HG03064 (cell line): ENCODE measurements at regions not wholly inside any gene's neighbourhood (a gene's known extent, or its start where the extent isn't known, plus 50 kb on each side); places are given as distances from the start of the nearest gene placed in this dataset.

Source experiments
- ATAC-seq: cut with Tn5 transposase; IDR thresholded peaks from one replicate; pipeline ENCODE4 v1.9.1; 2021; ENCODE audit warnings: low read depth; ENCODE audit not compliant: unreplicated experiment

- ATAC-seq = no peak
Observed at GRCh38 chr1:37085393-37085792, 51.1 kb upstream of the GRIK3 start.

- ATAC-seq = no peak
Observed at GRCh38 chr1:37089750-37090149, 55.4 kb upstream of the GRIK3 start.

GRCh38 chr1:37090671-37091070 lies 56.4 kb upstream of the GRIK3 start:
- no peak for ATAC-seq

GRCh38 chr1:37092937-37093336 lies 58.6 kb upstream of the GRIK3 start:
- no peak for ATAC-seq

- ATAC-seq = no peak
Observed at GRCh38 chr1:37094302-37094701, 60.0 kb upstream of the GRIK3 start.

- ATAC-seq = no peak
Observed at GRCh38 chr1:37096523-37096922, 62.2 kb upstream of the GRIK3 start.

- ATAC-seq = no peak
Observed at GRCh38 chr1:37097731-37098130, 63.4 kb upstream of the GRIK3 start.

GRCh38 chr1:37098237-37098636 lies 63.9 kb upstream of the GRIK3 start:
- ATAC-seq = no peak

- ATAC-seq = no peak
Observed at GRCh38 chr1:37100310-37100709, 66.0 kb upstream of the GRIK3 start.

GRCh38 chr1:37102656-37103382 lies 68.5 kb upstream of the GRIK3 start:
- ATAC-seq = no peak

- ATAC-seq = no peak
Observed at GRCh38 chr1:37105911-37106310, 71.6 kb upstream of the GRIK3 start.

GRCh38 chr1:37107153-37107907 lies 73.0 kb upstream of the GRIK3 start:
- ATAC-seq = no peak

- ATAC-seq = no peak
Observed at GRCh38 chr1:37108596-37109188, 74.4 kb upstream of the GRIK3 start.

GRCh38 chr1:37112430-37112829 lies 78.1 kb upstream of the GRIK3 start:
- ATAC-seq = no peak

- ATAC-seq = no peak
Observed at GRCh38 chr1:37113285-37113997, 79.1 kb upstream of the GRIK3 start.

- ATAC-seq = no peak
Observed at GRCh38 chr1:37118790-37119189, 84.5 kb upstream of the GRIK3 start.

GRCh38 chr1:37120279-37120678 lies 86.0 kb upstream of the GRIK3 start:
- ATAC-seq = no peak

GRCh38 chr1:37123276-37124115 lies 89.2 kb upstream of the GRIK3 start:
- ATAC-seq = no peak

- ATAC-seq = no peak
Observed at GRCh38 chr1:37124501-37124900, 90.2 kb upstream of the GRIK3 start.

GRCh38 chr1:37125295-37125694 lies 91.0 kb upstream of the GRIK3 start:
- ATAC-seq = no peak
